Nephron progenitor cell (in vitro differentiated cells): ENCODE measurements at regions not wholly inside any gene's neighbourhood (a gene's known extent, or its start where the extent isn't known, plus 50 kb on each side); places are given as distances from the start of the nearest gene placed in this dataset.

Source experiments
- DNase-seq: peaks from one replicate; pipeline ENCODE4 v3.0.0; 2021
- H3K27ac Mint-ChIP-seq: 2 replicates; pipeline ENCODE4 v1.8.0; 2021; ENCODE audit warnings: mild to moderate bottlenecking, moderate library complexity, mixed read lengths
- H3K27me3 Mint-ChIP-seq: 2 replicates; pipeline ENCODE4 v1.8.0; 2021; ENCODE audit warnings: mild to moderate bottlenecking, low read depth, mixed read lengths; ENCODE audit not compliant: poor library complexity
- H3K36me3 Mint-ChIP-seq: 2 replicates; pipeline ENCODE4 v1.8.0; 2021; ENCODE audit warnings: low read depth, mixed read lengths
- H3K4me1 Mint-ChIP-seq: 2 replicates; pipeline ENCODE4 v1.8.0; 2021; ENCODE audit warnings: mixed read lengths
- H3K4me3 Mint-ChIP-seq: 2 replicates; pipeline ENCODE4 v1.8.0; 2021; ENCODE audit warnings: mild to moderate bottlenecking, moderate library complexity, mixed read lengths
- H3K9me3 Mint-ChIP-seq: 2 replicates; pipeline ENCODE4 v1.8.0; 2021; ENCODE audit warnings: mild to moderate bottlenecking, moderate library complexity, mixed read lengths
- CTCF ChIP-seq: fragments of 200-600 bp; sonication (generic); IDR thresholded peaks from 2 replicates; pipeline ENCODE4 v1.5.0; 2021; ENCODE audit warnings: antibody characterized with exemption

GRCh38 chr12:75636607-75637006 lies 125.2 kb upstream of the KRR1 start:
- DNase-seq, result no peak
- H3K9me3 Mint-ChIP-seq, result no peaks in the 10 kb centered on the region
- no peaks in the 10 kb centered on the region for H3K36me3 Mint-ChIP-seq
- H3K27ac Mint-ChIP-seq, result no peak overlapping the region
- peaks cover 74% of the 10 kb centered on the region for H3K4me1 Mint-ChIP-seq
- no peaks in the 10 kb centered on the region for H3K27me3 Mint-ChIP-seq
- H3K4me3 Mint-ChIP-seq, result no peak overlapping the region
- TF ChIP-seq CTCF, result no peak

- no peak for DNase-seq
- Mint-ChIP-seq H3K27ac (no peak overlapping the region), H3K27me3 (no peaks in the 10 kb centered on the region), H3K9me3 (no peaks in the 10 kb centered on the region), H3K4me1 (peaks cover 66% of the 10 kb centered on the region), H3K36me3 (no peaks in the 10 kb centered on the region), H3K4me3 (no peak overlapping the region)
- no peak for TF ChIP-seq CTCF
Observed at GRCh38 chr12:75635606-75636444, 124.4 kb upstream of the KRR1 start.

- Mint-ChIP-seq H3K27me3 (no peaks in the 10 kb centered on the region), H3K4me1 (peaks cover 57% of the 10 kb centered on the region), H3K9me3 (peaks cover 7% of the 10 kb centered on the region), H3K27ac (peak overlapping the region; percentile 37), H3K36me3 (peaks cover 6% of the 10 kb centered on the region), H3K4me3 (no peak overlapping the region)
- DNase-seq, result no peak
- no peak for TF ChIP-seq CTCF
Observed at GRCh38 chr12:75634244-75635222, 123.1 kb upstream of the KRR1 start.

- H3K27me3 Mint-ChIP-seq, result no peaks in the 10 kb centered on the region
- TF ChIP-seq CTCF, result no peak
- DNase-seq, result no peak
- H3K9me3 Mint-ChIP-seq, result peaks cover 7% of the 10 kb centered on the region
- no peak overlapping the region for H3K27ac Mint-ChIP-seq
- peaks cover 57% of the 10 kb centered on the region for H3K4me1 Mint-ChIP-seq
- peaks cover 6% of the 10 kb centered on the region for H3K36me3 Mint-ChIP-seq
- no peak overlapping the region for H3K4me3 Mint-ChIP-seq
Observed at GRCh38 chr12:75633789-75634188, 122.4 kb upstream of the KRR1 start.

GRCh38 chr12:75632442-75632841 lies 121.0 kb upstream of the KRR1 start:
- Mint-ChIP-seq H3K9me3 (peaks cover 7% of the 10 kb centered on the region), H3K27ac (no peak overlapping the region), H3K36me3 (peaks cover 6% of the 10 kb centered on the region), H3K4me1 (peaks cover 53% of the 10 kb centered on the region), H3K4me3 (no peak overlapping the region), H3K27me3 (no peaks in the 10 kb centered on the region)
- DNase-seq, result no peak
- TF ChIP-seq CTCF, result no peak
